ENCODE measurements at regions not wholly inside any gene's neighbourhood (a gene's known extent, or its start where the extent isn't known, plus 50 kb on each side); places are given as distances from the start of the nearest gene placed in this dataset.

GRCh38 chr1:9434247-9435152 lies 104.8 kb upstream of the SLC25A33 start:
- Histone ChIP-seq H4K20me1 (ENCODE audit: control insufficient read depth, insufficient read depth, insufficient read length) (no peaks in the 10 kb centered on the region), H3K18ac (ENCODE audit: insufficient read length, low read depth, low read length) (no peak overlapping the region), H2BK12ac (ENCODE audit: insufficient read length, low read depth, low read length) (no peak overlapping the region), H3K23me2 (ENCODE audit: insufficient read length, low read depth, low read length, poor library complexity, severe bottlenecking) (no peaks in the 10 kb centered on the region), H3K4ac (ENCODE audit: low read depth, low read length) (no peak overlapping the region), H3K9me3 (ENCODE audit: control insufficient read depth, low read depth, low read length) (no peaks in the 10 kb centered on the region), H3K27me3 (ENCODE audit: insufficient read depth, low read length) (no peaks in the 10 kb centered on the region), H4K91ac (ENCODE audit: insufficient read length, low read depth, low read length) (no peak overlapping the region), H3K79me1 (ENCODE audit: insufficient read depth, low read depth, low read length, poor library complexity, severe bottlenecking) (no peaks in the 10 kb centered on the region), H2BK15ac (ENCODE audit: low read depth, low read length) (no peak overlapping the region), H3K79me2 (ENCODE audit: insufficient read depth, low read length) (no peaks in the 10 kb centered on the region), H2AK5ac (ENCODE audit: insufficient read length, low read length) (no peak overlapping the region), H2BK20ac (ENCODE audit: low read depth, low read length, poor library complexity, severe bottlenecking) (no peak overlapping the region), H3K27ac (ENCODE audit: insufficient read length, low read depth, low read length) (no peak overlapping the region), H4K8ac (replicated peaks; ENCODE audit: insufficient read length, low read depth, low read length) (no peak overlapping the region), H3K56ac (ENCODE audit: insufficient read length, low read depth, low read length) (no peak overlapping the region), H2BK120ac (ENCODE audit: low read depth, low read length, poor library complexity, severe bottlenecking) (no peak overlapping the region), H4K5ac (ENCODE audit: insufficient read length, low read depth, low read length) (no peak overlapping the region), H3K14ac (ENCODE audit: insufficient read depth, low read length) (no peak overlapping the region), H3K23ac (ENCODE audit: insufficient read length, low read depth, low read length) (no peak overlapping the region), H3K4me2 (ENCODE audit: insufficient read depth, insufficient read length, low read length) (no peak overlapping the region), H3T11ph (ENCODE audit: low read length) (no peak overlapping the region), H2BK5ac (ENCODE audit: insufficient read length, low read length) (no peak overlapping the region), H2AFZ (ENCODE audit: low read length) (no peak overlapping the region), H3K4me1 (ENCODE audit: insufficient read depth, low read length) (no peaks in the 10 kb centered on the region; the same call in 1 of the 2 replicates), H3K9ac (ENCODE audit: extremely low read depth, insufficient read length, low read length) (no peak overlapping the region)
- TF ChIP-seq CTCF (conservative IDR thresholded peaks at IDR 0.05), result no peak
- H3K4me3 Mint-ChIP-seq, result no peak overlapping the region; a peak in 1 of 5 replicates
- no peaks in the 10 kb centered on the region for H3K9me3 Mint-ChIP-seq
- no peaks in the 10 kb centered on the region for H3K36me3 Mint-ChIP-seq (ENCODE audit: insufficient read depth in 1 of 3, low read depth in 3 of 3)
- no peak overlapping the region for H3K27ac Mint-ChIP-seq
- H3K27me3 Mint-ChIP-seq (ENCODE audit: low read depth), result peaks cover 11% of the 10 kb centered on the region
- no CpG with 5 or more reads among the region's 11 CpGs for WGBS (ENCODE audit: extremely low coverage, insufficient read length, low lambda C conversion rate)
- DNase-seq, result no peak
- peaks cover 16 to 22% of the 10 kb centered on the region in 2 experiments for H3K4me1 Mint-ChIP-seq

All from H9 (cell line).